Cerebellar cortex (tissue), 1 donor: ENCODE measurements at regions not wholly inside any gene's neighbourhood (a gene's known extent, or its start where the extent isn't known, plus 50 kb on each side); places are given as distances from the start of the nearest gene placed in this dataset.

Source experiments
- DNase-seq: peaks from one replicate; pipeline ENCODE4 v3.0.0-alpha.2; 2015; ENCODE audit warnings: low spot score

DNA sequence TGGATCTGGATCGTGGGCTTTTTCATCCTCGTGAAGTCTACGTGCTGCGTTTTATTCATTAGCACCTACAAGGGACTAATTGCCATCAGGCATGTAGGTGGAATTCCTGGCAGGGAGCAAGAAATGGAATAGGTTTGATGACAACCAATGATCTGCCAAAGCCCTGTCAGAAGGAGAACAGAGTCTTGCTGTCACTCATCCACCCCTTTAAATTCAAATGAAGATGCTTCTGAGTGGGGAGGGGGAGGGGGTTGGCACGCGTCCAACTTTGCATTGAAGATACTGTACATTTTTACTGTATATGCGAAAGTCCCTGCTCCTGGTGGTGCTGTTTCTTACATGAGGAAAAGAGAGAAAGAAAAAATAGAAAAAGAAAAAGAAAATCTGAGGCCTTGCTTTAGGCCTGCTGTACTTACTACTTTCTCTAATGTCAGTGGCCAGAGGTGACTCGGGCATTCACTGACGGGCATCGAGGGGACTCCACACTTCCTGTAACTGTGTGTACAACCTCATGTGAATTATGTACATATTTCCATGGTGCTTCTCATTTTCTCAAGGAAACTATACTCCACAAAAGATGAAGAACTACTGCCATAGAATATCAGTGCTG, 569.1 kb downstream of the INHBA start:
- DNase-seq, result no peak

DNA sequence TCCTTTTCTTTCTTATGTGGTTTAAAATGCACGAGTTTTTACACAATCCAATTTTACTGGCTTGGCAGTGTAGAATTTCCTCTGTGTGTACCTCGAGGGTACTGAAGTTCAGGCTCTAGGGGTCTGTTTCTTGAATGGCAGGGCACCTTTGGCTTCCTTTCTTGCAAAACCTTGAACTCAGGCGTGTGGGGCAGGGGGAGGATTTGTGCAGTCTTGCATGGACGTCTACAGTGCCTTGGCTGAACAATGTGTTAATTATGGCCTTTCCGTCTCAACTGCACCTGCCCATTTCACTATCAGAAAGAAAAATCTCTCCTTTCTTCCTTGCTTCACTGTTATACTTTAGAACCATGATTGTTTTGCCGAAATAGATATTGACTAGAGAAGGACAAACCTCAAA, 570.9 kb downstream of the INHBA start:
- no peak for DNase-seq

GRCh38 chr7:41130561-41131236, 572.2 kb downstream of the INHBA start:
- DNase-seq, result peak; percentile 64

DNA sequence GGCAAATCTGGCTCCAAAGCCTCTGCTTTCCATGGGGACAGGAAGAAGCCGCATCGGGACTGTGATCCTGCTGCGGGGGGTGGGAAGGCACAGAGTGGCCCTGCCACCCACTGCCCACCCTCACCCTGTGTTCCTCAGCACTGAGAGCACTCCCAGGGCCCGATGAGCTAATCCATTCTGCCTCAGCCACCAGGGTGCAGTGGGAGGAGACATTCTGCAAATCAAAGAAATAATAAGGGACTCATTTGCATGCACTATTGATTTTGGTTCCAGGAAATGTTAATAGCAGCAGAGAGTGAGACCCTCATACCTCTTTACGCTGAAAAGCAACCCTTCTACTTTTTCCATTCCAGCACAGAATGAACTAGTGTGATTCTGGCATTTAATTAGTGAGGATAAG, 572.8 kb downstream of the INHBA start:
- no peak for DNase-seq

GRCh38 chr7:41125343-41125742, 577.5 kb downstream of the INHBA start:
- no peak for DNase-seq

DNA sequence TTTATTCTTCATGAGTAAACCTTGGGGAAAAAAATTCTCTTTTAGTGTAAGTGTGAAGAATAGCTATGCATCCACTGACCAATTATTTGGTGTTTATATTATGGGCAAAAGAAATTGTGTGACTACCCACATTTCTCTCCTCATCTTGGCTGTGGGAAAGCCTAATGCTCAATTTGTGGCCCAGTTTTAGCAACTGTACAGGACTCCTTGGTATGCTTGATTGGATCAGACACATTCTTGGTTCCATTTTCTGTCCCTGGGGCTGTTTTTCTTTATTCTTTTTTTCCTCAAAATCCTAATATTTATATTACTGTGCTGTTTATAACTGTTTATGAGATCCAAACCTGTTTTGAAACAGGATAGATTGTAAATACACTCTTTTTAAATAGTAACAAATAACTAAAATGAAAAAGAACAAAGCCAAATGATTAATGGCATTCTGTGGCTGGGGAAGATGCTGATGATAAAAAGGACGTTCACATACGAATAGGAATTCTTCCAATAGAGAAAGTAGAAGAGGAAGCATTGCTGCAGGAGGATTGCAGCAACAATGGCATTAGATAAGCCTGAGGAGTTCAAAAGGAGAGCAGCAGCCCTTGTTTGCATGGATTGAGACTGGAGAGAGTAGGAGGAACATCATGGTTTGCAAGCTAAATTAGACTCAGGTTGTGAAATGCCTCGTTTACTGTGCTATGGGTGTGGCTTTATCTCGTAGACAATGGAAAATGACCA, 580.5 kb downstream of the INHBA start:
- no peak for DNase-seq

GRCh38 chr7:41121228-41121627, 581.7 kb downstream of the INHBA start:
- DNase-seq, result no peak

GRCh38 chr7:41118486-41118885, 584.4 kb downstream of the INHBA start:
- no peak for DNase-seq

DNA sequence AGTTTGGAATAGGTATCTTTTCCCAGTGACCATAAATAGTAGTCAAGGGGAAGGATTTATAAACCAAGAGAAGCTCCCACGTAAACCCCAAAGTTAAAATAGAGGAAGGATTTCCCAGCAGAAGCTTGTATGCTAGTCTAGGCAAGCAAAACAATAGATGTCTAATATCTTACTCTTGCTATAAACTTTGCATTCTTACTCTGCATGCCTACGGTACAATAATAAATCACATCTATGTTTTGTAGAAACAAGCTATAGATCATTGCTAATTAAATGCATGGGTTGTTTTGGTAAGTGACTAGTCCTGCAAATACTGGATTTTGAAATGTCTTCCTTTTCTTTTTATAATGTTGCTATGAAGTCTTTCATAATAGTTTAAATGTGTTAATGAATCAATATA, 585.5 kb downstream of the INHBA start:
- DNase-seq, result no peak

DNA sequence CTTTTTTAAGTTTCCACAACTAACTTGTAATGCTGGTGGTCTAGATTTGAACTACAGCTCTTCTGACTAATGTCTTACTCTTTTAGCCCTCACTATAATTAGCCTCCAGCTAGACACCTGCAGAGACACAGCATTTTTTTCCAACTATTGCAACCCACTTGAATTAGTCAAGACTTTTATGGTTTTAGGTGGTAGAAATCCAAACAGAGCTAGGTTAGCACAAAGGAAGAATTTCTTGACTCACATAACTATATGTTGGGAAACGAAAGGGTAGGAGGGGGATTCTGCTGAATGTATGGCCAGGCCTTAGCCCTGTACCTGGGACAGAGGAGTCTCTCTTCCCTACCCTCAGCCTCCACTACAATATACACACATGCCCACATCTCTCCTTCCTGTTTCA, 586.1 kb downstream of the INHBA start:
- DNase-seq, result no peak

- DNase-seq, result no peak
Observed at GRCh38 chr7:41116337-41116736, 586.6 kb downstream of the INHBA start.

GRCh38 chr7:41114691-41115090, 588.2 kb downstream of the INHBA start:
- no peak for DNase-seq

DNA sequence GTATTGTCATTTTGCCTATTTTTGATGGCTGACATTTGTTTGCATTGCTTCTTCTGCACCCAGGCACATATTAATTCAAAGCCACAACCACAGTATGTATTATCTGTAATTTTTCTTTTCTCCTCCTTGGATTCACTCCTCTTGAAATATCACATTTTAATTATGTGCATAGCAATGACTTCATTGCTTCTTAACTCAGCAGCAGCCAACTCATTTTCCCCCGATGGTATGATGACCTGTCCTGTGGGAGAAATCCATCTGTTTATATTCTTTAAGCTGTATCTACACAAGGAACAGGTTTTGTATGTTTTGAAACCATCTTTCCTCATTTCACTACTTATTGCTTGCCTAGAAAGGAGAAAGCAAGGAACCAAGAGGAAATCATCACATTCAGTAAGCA, 588.8 kb downstream of the INHBA start:
- no peak for DNase-seq

GRCh38 chr7:41113719-41114118, 589.2 kb downstream of the INHBA start:
- no peak for DNase-seq

DNA sequence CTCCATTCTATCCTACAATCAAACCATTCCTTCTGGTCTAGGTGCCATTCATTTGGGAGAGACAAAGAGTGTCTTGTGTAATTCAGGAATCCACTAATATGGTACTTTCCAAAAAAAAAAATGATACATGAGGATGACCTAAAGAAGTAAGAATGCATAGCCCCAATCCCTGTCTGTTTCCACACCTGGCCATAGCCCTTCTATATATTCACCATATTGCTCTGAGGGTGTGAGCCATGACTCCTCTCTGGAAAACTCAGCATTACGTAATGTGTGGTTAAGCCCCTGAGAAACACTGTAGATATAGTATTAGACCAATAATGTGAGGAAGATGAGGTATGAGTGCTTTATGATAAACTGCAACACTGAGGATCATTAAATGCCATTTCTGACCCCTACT, 592.7 kb downstream of the INHBA start:
- DNase-seq, result no peak

- DNase-seq, result no peak
Observed at GRCh38 chr7:41108821-41109220, 594.1 kb downstream of the INHBA start.

DNA sequence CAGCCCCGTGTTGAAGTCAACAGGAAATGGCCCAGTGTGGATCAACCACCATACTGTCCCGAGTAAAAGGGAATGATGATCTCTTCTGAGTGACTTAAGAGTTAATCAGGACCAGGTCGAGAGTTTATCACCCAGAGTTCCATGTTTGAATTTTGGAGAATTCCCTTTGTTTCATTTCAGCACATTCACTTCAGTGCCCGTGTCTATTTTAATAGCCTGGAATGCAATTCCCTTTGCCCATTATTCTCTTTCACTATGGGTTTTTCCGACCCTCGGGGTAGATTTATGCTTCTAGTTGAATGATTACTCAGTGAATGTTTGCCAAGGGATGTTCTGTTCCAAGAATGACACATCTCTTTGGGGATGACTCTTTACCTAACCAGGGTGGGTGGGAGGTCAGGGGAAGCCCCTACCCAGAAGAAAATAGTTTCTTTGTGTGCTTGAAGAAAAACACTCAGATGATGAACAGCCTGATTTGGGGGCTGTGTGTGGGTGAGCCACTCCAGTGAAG, 594.9 kb downstream of the INHBA start:
- DNase-seq, result no peak

DNA sequence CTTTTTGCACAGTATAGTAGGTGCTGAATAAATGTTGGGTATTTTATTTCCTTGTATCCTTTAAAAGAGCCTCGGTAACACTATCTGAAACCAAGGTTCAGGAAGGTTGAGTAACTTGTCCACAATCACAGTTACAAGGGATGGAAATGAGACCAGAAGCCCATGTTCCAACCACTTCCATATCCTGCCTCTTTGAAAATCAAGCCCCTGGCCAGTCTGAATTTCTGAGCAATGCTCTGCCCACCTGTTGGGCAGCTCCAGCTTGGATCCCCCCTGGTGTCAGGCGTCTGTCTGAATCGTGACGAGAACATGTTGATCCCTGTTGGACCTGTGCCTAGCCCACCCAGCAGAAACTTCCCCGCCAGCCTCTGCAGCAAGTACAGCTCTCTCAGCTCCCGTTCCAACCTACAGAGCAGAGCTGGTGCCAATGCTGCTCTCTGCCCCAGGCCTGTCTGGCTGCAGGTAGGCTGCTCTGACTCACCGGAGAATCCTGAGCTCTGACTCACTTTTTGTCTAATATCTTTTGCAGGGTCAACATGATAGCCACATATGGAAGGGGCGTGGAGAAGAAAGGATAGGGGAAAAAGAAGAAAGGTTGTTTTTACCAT, 595.5 kb downstream of the INHBA start:
- DNase-seq, result no peak

DNA sequence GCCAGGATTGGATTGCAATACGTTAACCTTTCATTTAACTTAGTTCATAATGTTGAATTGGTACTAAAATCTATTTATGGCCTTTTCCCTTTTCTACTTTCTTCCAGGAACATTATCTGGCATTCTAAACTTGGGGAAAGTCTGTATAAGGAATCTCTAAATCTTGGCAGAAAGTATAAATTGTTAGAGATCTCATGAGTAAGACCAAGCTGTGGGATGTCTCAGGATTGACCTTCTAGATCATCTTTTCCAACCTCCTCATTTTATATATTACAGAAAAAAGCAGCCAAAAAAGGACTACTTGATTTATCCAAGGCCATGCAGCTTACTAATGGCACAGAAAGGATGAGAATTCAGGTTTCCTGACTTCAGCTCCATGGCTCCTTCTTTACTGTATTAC, 598.3 kb downstream of the INHBA start:
- DNase-seq, result no peak

GRCh38 chr7:41103331-41103730, 599.6 kb downstream of the INHBA start:
- no peak for DNase-seq

DNA sequence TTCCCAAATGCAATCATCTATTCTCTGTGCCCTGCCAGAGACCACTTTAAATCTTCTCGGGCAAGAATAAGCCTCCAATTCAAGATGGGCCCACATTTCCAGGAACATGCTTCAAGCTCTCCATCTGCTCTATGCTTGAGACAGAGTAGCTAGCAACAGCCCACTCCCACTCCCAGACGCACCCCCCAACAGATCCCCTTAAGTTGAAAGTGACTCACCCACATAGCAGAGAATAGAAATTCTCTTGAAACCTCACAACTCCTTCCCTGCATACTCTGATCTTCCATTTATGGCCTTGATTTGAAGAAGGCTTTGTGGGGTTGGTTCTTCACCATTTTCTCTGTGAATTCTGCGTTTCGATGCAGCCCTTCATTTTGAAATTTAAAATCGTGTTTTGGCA, 604.0 kb downstream of the INHBA start:
- DNase-seq, result no peak

GRCh38 chr7:41098402-41098801, 604.5 kb downstream of the INHBA start:
- DNase-seq, result no peak

DNA sequence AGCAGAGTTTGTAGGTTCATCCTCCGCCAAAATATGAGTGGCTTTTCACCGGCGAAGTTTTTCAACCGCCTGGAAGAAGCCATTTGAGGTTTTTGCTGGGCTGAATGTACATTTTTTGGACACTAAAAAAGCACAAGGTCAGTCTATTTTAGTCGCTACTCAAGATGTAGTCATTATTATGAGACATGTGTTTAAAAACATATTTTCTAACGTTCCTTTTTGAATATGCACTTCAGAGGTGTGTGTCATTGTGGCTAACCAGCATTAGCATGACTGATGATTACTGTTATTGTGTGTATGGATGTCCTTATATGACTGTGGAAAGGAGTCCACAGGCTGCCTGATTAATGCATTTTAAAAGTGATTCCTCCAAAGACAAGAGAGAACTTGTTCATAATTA, 605.4 kb downstream of the INHBA start:
- DNase-seq, result no peak
